ENCODE measurements at regions not wholly inside any gene's neighbourhood (a gene's known extent, or its start where the extent isn't known, plus 50 kb on each side); places are given as distances from the start of the nearest gene placed in this dataset.

- TF ChIP-seq ZNF280C (tag by site-specific recombination; IDR thresholded peaks at IDR 0.05) (no peak), ZNF112 (tag by site-specific recombination; IDR thresholded peaks at IDR 0.05) (no peak), ZNF157 (tag by site-specific recombination; IDR thresholded peaks at IDR 0.05) (no peak), ZNF335 (tag by site-specific recombination; conservative IDR thresholded peaks at IDR 0.05) (no peak), ZNF792 (tag by site-specific recombination; IDR thresholded peaks at IDR 0.05) (no peak), HOXA7 (CRISPR knock-in tag; IDR thresholded peaks at IDR 0.05; ENCODE audit: borderline replicate concordance) (no peak), REST (tag by site-specific recombination; IDR thresholded peaks at IDR 0.05) (no peak), RBAK (tag by site-specific recombination; IDR thresholded peaks at IDR 0.05) (no peak), ZNF426 (tag by site-specific recombination; IDR thresholded peaks at IDR 0.05) (no peak), ZNF514 (tag by site-specific recombination; IDR thresholded peaks at IDR 0.05) (no peak), SETDB1 (IDR thresholded peaks at IDR 0.05; ENCODE audit: insufficient read length, low read length) (no peak), PRDM6 (tag by site-specific recombination; IDR thresholded peaks at IDR 0.05) (no peak), ZNF670 (tag by site-specific recombination; IDR thresholded peaks at IDR 0.05; ENCODE audit: low read depth) (no peak), ZFP69B (tag by site-specific recombination; IDR thresholded peaks at IDR 0.05) (no peak)
- H3K36me3 ChIP-seq (ENCODE audit: control insufficient read depth in 2 of 2, insufficient read depth in 1 of 2, low read length in 2 of 2), result no peaks in the 10 kb centered on the region
- POLR2A ChIA-PET, result no interaction called here
- no peak overlapping the region for H3K27ac ChIP-seq (ENCODE audit: extremely low read depth, low read depth, low read length)
- CTCF ChIA-PET, result no interaction called here
- H3K9me3 ChIP-seq (ENCODE audit: control insufficient read depth, insufficient read depth, low read depth, low read length), result no peaks in the 10 kb centered on the region
- H3K4me1 ChIP-seq (ENCODE audit: control insufficient read depth, insufficient read depth, low read length), result no peaks in the 10 kb centered on the region
- H3K4me3 ChIP-seq (ENCODE audit: low read depth, low read length), result no peak overlapping the region
Observed at GRCh38 chr9:24036459-24036858, 210.4 kb upstream of the ELAVL2 start.

GRCh38 chr9:24035816-24036215 lies 209.8 kb upstream of the ELAVL2 start:
- no peaks in the 10 kb centered on the region for H3K9me3 ChIP-seq (ENCODE audit: control insufficient read depth, insufficient read depth, low read depth, low read length)
- POLR2A ChIA-PET, result no interaction called here
- H3K4me3 ChIP-seq (ENCODE audit: low read depth, low read length), result no peak overlapping the region
- CTCF ChIA-PET, result no interaction called here
- H3K4me1 ChIP-seq (ENCODE audit: control insufficient read depth, insufficient read depth, low read length), result no peaks in the 10 kb centered on the region
- no peaks in the 10 kb centered on the region for H3K36me3 ChIP-seq (ENCODE audit: control insufficient read depth in 2 of 2, insufficient read depth in 1 of 2, low read length in 2 of 2)
- no peak overlapping the region for H3K27ac ChIP-seq (ENCODE audit: extremely low read depth, low read depth, low read length)
- TF ChIP-seq ZNF16 (tag by site-specific recombination; IDR thresholded peaks at IDR 0.05; ENCODE audit: low read depth) (no peak), PRDM4 (tag by site-specific recombination; IDR thresholded peaks at IDR 0.05) (no peak), REPIN1 (tag by site-specific recombination; IDR thresholded peaks at IDR 0.05; ENCODE audit: low read depth) (no peak), ZBTB10 (tag by site-specific recombination; IDR thresholded peaks at IDR 0.05) (no peak)
